HG02970 (cell line): ENCODE measurements at regions not wholly inside any gene's neighbourhood (a gene's known extent, or its start where the extent isn't known, plus 50 kb on each side); places are given as distances from the start of the nearest gene placed in this dataset.

ENCODE experiments used
- ATAC-seq: cut with Tn5 transposase; IDR thresholded peaks from one replicate; pipeline ENCODE4 v1.9.1; 2021; ENCODE audit warnings: mild to moderate bottlenecking, moderate library complexity, moderate number of reproducible peaks; ENCODE audit not compliant: unreplicated experiment, low FRiP score

- no peak for ATAC-seq
Observed at GRCh38 chr13:22039961-22040360, 369.1 kb downstream of the FGF9 start.

GRCh38 chr13:22040810-22041364 lies 370.0 kb downstream of the FGF9 start:
- ATAC-seq, result no peak

- no peak for ATAC-seq
Observed at GRCh38 chr13:22041741-22042140, 370.9 kb downstream of the FGF9 start.

GRCh38 chr13:22047082-22047784 lies 376.4 kb downstream of the FGF9 start:
- ATAC-seq, result no peak

GRCh38 chr13:22047785-22048104 lies 376.9 kb downstream of the FGF9 start:
- no peak for ATAC-seq

GRCh38 chr13:22049384-22049783 lies 378.5 kb downstream of the FGF9 start:
- no peak for ATAC-seq

- ATAC-seq, result no peak
Observed at GRCh38 chr13:22050951-22051563, 380.2 kb downstream of the FGF9 start.

- no peak for ATAC-seq
Observed at GRCh38 chr13:22053053-22053452, 382.2 kb downstream of the FGF9 start.

- ATAC-seq, result no peak
Observed at GRCh38 chr13:22055259-22055658, 384.4 kb downstream of the FGF9 start.

- no peak for ATAC-seq
Observed at GRCh38 chr13:22060187-22060586, 389.3 kb downstream of the FGF9 start.

GRCh38 chr13:22061371-22061805 lies 390.5 kb downstream of the FGF9 start:
- ATAC-seq, result peak; percentile 49

GRCh38 chr13:22061806-22062391 lies 391.0 kb downstream of the FGF9 start:
- peak; percentile 76 for ATAC-seq

- ATAC-seq, result no peak
Observed at GRCh38 chr13:22062478-22063205, 391.8 kb downstream of the FGF9 start.

- ATAC-seq, result no peak
Observed at GRCh38 chr13:22063416-22064124, 392.7 kb downstream of the FGF9 start.

- ATAC-seq, result no peak
Observed at GRCh38 chr13:22064854-22065620, 394.2 kb downstream of the FGF9 start.

GRCh38 chr13:22073718-22074117 lies 402.8 kb downstream of the FGF9 start:
- no peak for ATAC-seq

- ATAC-seq, result no peak
Observed at GRCh38 chr13:22074403-22074802, 403.5 kb downstream of the FGF9 start.

GRCh38 chr13:22076658-22077057 lies 405.8 kb downstream of the FGF9 start:
- ATAC-seq, result no peak

GRCh38 chr13:22077205-22077683 lies 406.4 kb downstream of the FGF9 start:
- no peak for ATAC-seq

- no peak for ATAC-seq
Observed at GRCh38 chr13:22077764-22078163, 406.9 kb downstream of the FGF9 start.
